Nephron (organoid): ENCODE measurements at regions not wholly inside any gene's neighbourhood (a gene's known extent, or its start where the extent isn't known, plus 50 kb on each side); places are given as distances from the start of the nearest gene placed in this dataset.

Source experiments
- H3K27ac Mint-ChIP-seq, 3 experiments: 2 replicates each; pipeline ENCODE4 v1.8.0; 2020; ENCODE audit warnings: mixed read lengths in 3 of 3, mild to moderate bottlenecking in 2 of 3, moderate library complexity in 1 of 3
- H3K27me3 Mint-ChIP-seq: 2 replicates; pipeline ENCODE4 v1.8.0; 2021; ENCODE audit warnings: low read depth, mild to moderate bottlenecking, moderate library complexity, mixed read lengths
- H3K36me3 Mint-ChIP-seq: 2 replicates; pipeline ENCODE4 v1.8.0; 2020; ENCODE audit warnings: low read depth, mixed read lengths
- H3K4me1 Mint-ChIP-seq: 2 replicates; pipeline ENCODE4 v1.8.0; 2020; ENCODE audit warnings: mixed read lengths
- H3K4me3 Mint-ChIP-seq, 3 experiments: 2 replicates each; pipeline ENCODE4 v1.8.0; 2020; ENCODE audit warnings: mild to moderate bottlenecking in 3 of 3, mixed read lengths in 3 of 3, moderate library complexity in 2 of 3
- H3K9me3 Mint-ChIP-seq: 2 replicates; pipeline ENCODE4 v1.8.0; 2020; ENCODE audit warnings: mixed read lengths
- CTCF ChIP-seq, 3 experiments: fragments of 200-600 bp; sonication (generic); IDR thresholded peaks; one replicate each; pipeline ENCODE4 v1.5.0; 2021; ENCODE audit warnings: antibody characterized with exemption in 3 of 3; ENCODE audit not compliant: unreplicated experiment in 3 of 3

- Mint-ChIP-seq H3K27ac (peak overlapping the region in 1 of 3 experiments; percentile 32), H3K4me3 (no peak overlapping the region), H3K4me1 (peaks cover 52% of the 10 kb centered on the region), H3K36me3 (no peaks in the 10 kb centered on the region), H3K27me3 (peaks cover 46% of the 10 kb centered on the region), H3K9me3 (peaks cover 3% of the 10 kb centered on the region)
- no peak for TF ChIP-seq CTCF (IDR thresholded peaks at IDR 0.05; ENCODE audit: unreplicated experiment in 3 of 3)
Measured at GRCh38 chr6:169934699-169935347, 183.4 kb downstream of the ERMARD start.

GRCh38 chr6:169933839-169934698 lies 182.6 kb downstream of the ERMARD start:
- Mint-ChIP-seq H3K9me3 (peaks cover 6% of the 10 kb centered on the region), H3K27me3 (peaks cover 39% of the 10 kb centered on the region), H3K4me3 (no peak overlapping the region), H3K36me3 (no peaks in the 10 kb centered on the region), H3K27ac (peak overlapping the region in 1 of 3 experiments; percentile 65), H3K4me1 (peaks cover 44% of the 10 kb centered on the region)
- TF ChIP-seq CTCF (IDR thresholded peaks at IDR 0.05; ENCODE audit: unreplicated experiment in 3 of 3), result no peak

- peak overlapping the region in 2 of 3 experiments; percentile 61 to 65 for H3K27ac Mint-ChIP-seq
- H3K4me1 Mint-ChIP-seq, result peaks cover 42% of the 10 kb centered on the region
- H3K9me3 Mint-ChIP-seq, result peaks cover 6% of the 10 kb centered on the region
- peak overlapping the region in 1 of 3 experiments; percentile 40 for H3K4me3 Mint-ChIP-seq
- TF ChIP-seq CTCF (IDR thresholded peaks at IDR 0.05; ENCODE audit: unreplicated experiment in 3 of 3), result no peak
- no peaks in the 10 kb centered on the region for H3K36me3 Mint-ChIP-seq
- peaks cover 37% of the 10 kb centered on the region for H3K27me3 Mint-ChIP-seq
Measured at GRCh38 chr6:169933251-169933821, 181.9 kb downstream of the ERMARD start.

GRCh38 chr6:169932491-169932890 lies 181.1 kb downstream of the ERMARD start:
- Mint-ChIP-seq H3K27ac (peak overlapping the region; percentile 57 to 65 (median 61)), H3K4me3 (no peak overlapping the region), H3K36me3 (no peaks in the 10 kb centered on the region), H3K4me1 (peaks cover 37% of the 10 kb centered on the region), H3K9me3 (peaks cover 3% of the 10 kb centered on the region), H3K27me3 (peaks cover 32% of the 10 kb centered on the region)
- TF ChIP-seq CTCF (IDR thresholded peaks at IDR 0.05; ENCODE audit: unreplicated experiment in 3 of 3), result no peak

GRCh38 chr6:169931261-169931660 lies 179.8 kb downstream of the ERMARD start:
- no peak for TF ChIP-seq CTCF (IDR thresholded peaks at IDR 0.05; ENCODE audit: unreplicated experiment in 3 of 3)
- no peak overlapping the region for H3K4me3 Mint-ChIP-seq
- H3K9me3 Mint-ChIP-seq, result peaks cover 3% of the 10 kb centered on the region
- no peak overlapping the region for H3K27ac Mint-ChIP-seq
- no peaks in the 10 kb centered on the region for H3K36me3 Mint-ChIP-seq
- peaks cover 37% of the 10 kb centered on the region for H3K4me1 Mint-ChIP-seq
- H3K27me3 Mint-ChIP-seq, result peaks cover 25% of the 10 kb centered on the region
